Activated CD4-positive, alpha-beta T cell treated with anti-CD3 and anti-CD28 coated beads for 24 hours (primary cell): ENCODE measurements at regions not wholly inside any gene's neighbourhood (a gene's known extent, or its start where the extent isn't known, plus 50 kb on each side); places are given as distances from the start of the nearest gene placed in this dataset.
"Not testable (repeated sequence)": the region's sequence is repeated elsewhere in the genome, so short reads cannot be mapped to it uniquely, and the experiment has no call there.

ENCODE experiments used
- DNase-seq, 2 donors: peaks; one replicate each; pipeline ENCODE4 v3.0.0-alpha.2; 2020; ENCODE audit warnings: low read depth in 2 of 2

DNA sequence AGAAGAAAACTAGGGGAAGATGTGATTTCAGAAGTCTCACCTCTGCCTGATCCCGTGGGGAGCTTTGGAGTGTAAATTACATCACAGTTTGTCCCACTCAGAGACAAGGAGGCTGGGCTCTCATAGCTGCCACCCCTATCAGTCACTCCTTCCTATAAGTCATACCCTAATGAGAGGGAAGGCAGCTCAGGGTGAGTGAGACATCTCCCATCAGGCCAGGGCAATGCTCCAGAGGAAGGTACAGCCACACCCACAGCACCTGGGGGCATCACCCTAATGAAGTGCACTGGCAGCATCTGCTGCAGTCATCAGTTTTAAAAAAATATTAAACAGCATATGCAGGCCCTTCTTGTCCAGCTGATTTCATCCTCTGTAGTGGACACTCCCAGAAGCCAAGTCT is 223.1 kb upstream of the NBPF12 start:
- DNase-seq, result not testable (repeated sequence)

DNA sequence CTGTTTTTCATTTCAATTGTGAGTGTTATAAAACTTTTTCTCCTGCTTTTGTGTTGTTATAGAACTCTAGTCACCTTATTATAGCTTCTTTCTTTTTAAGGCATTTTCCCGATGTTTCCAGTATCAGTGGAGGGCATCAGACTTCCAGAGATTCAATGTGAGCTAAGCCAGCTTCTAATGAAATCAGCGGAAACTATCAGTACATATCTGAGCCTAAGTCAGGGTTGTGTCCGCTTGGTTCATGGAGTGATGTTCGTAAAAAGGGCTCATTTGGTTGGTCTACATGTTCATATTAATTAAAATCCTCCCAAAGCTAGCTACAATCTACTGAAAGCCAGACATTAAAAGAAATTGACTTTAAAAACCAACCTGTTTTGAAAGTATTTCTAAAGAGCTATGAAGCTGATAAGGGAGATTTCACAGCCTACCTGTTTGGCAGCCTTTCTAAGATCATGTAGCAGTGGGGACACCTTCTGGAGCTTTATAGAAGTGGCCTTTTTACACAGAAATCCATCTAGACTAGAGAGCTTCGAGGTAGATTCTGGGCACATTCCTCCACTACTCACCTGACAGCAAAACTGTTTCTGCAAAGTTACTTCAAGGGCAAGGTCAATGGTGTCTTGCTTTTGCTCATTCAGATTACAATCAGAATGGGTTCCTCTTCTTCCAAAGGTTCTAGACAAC is 227.1 kb upstream of the NBPF12 start:
- DNase-seq, result not testable (repeated sequence)

DNA sequence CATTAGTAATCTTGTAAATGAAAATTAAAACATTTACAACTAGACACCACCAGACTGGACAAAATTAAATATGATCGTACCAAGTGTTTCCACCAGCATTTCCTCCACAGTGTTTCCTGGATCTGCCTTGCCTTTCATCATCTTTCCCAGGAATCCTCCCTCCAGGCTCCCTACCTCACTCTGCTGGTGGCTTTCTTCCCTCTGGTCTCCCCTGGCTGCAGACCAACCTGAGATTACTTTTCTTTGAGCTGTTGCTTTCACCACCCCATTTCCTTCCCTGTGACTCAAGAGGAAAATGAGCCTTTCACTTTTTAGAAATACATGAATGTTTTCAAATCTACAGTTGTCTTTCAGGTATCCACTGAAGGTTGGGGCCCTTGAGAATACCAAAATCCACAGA is 228.8 kb upstream of the NBPF12 start:
- not testable (repeated sequence) for DNase-seq

DNA sequence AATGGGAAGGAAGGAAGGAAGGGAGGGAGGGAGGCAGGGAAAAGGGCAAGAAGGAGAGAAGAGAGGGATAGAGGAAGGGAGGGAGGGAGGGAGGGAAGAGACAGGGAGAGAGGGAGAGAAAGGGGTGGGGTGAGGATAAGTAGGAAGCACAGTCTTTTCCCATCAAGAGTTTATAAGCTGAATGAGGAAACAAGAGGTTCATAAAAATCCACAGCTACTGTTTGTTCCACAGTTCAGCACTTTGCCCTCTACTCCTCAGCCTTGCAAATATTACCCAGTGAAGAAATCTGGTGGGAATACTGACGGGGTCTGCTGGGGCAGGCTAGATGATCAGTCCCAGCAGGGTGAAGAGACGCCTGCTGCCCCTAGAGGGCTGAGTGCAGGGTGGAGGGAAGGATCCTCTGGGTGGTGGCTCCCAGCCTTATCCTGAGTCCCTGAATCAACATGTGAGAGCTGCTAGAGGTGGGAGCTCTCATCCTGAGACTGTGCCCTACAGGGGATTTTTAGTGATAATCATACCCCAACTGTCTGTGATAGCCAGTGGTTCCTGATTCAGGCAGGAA is 233.9 kb upstream of the NBPF12 start:
- DNase-seq, result not testable (repeated sequence)

DNA sequence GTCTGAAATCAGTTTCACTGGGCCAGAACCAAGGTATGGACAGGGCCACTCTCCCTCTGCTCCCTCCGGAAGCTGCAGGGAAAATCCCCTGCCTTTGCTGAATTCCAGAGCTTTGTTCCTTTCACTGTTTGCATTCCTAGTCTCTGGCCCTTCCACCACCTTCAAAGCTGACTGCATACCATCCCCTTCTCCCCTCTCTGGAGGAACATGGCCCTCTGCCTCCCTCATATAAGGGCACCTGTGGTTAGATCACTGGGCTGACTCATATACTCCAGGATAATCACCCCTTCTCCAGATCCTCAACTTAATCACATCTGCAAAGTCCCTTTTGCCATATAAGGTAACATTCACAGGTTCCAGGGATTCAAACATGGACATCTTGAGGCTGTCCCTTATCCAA is 236.8 kb upstream of the NBPF12 start:
- DNase-seq, result not testable (repeated sequence)

DNA sequence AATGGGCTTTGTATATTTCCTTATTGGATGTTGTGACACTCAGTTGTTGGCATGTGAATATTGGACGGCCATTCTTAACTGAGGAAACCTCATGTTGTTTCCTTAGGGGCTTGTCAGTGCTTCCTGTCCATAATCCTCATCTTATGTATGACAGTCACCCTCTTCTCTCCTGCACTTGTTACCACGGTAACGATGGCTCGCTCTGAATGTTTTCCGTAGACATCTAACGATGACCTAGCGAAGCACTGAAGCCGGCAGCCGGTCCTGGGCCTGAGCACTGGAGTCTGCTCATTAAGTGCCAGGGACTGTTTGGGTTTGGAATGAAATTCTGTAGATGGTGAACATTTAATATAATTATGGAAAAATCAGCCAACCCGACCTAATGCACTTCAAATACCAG is 242.7 kb upstream of the NBPF12 start:
- not testable (repeated sequence) for DNase-seq

DNA sequence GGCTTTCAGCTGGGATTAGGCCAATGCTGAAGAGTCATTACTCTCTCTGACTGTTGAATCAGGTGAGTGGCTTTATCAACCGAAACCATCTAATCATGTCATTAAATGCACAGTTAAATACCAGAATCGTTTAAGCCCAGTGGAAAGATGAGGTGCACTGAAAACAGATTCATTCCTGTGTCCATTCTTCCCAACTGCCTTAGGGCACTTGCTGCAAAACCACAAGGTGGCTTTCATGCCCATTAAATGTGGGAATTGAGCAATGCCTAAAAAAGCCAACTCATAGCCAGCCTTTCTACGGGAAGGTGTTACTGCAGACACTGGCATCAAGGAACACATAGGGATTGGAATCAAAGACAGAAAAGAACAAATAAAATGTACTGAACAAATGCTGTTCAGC is 246.3 kb upstream of the NBPF12 start:
- DNase-seq, result not testable (repeated sequence)

DNA sequence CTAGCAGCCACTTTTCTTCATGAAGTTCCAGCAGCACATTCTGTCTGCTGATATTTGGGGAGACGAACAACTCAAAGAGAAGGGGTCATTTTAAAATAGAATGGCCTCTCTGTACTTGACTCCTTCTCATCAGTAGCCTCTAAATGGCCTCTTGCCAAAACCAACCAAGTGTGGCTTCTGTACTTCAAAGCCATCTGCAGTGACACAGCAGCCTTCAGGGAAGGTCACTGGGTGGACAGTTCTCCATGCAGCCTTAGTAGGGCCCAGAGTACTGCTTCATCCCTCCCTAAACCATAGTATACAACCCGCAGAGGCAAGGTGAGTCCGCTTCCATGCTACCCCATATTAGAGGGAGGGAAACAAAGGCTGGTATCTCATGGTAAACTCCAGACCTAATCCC is 249.2 kb upstream of the NBPF12 start:
- not testable (repeated sequence) for DNase-seq

DNA sequence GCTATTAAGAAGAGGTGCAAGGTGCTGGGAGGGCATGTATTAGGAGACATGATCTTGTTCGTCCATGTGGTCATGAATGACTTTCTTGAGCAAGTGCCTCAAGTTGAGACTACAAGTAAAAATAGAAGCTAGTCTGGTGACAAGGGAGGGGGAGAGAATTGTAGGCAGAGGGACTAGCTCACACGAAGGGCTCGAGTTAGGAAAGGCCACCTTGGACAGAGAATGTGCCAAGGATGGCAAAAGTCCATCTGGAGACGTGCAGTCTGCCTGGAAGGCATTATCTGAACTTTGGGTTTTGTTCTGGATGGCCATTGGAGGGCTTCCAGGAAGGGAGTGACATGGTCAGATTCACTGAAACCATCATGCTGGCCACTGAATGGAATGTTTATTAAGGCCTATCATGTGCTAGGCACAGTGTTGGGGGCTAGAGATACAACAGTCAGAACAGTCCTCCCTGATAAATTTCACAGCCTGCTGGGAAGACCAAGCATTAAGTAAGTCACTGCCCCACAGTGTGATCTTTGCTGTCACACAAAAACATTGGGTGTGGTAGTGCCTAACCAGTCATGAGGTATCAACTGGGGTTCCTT is 251.3 kb upstream of the NBPF12 start:
- not testable (repeated sequence) for DNase-seq

DNA sequence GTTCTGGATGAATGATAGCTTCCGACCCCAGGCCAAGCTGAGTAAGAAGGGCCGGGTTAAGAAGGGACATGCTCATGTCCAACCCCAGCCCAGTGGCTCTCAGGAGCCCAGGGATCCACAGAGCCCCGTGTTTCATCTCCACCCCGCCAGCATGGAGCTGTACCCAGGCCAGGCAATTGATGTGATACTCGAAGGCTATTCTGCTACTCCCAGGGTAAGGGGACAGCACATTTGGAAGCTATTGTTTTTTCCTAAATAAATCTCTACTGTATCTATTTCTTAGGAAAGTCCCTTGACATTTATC is 255.0 kb upstream of the NBPF12 start:
- not testable (repeated sequence) for DNase-seq

DNA sequence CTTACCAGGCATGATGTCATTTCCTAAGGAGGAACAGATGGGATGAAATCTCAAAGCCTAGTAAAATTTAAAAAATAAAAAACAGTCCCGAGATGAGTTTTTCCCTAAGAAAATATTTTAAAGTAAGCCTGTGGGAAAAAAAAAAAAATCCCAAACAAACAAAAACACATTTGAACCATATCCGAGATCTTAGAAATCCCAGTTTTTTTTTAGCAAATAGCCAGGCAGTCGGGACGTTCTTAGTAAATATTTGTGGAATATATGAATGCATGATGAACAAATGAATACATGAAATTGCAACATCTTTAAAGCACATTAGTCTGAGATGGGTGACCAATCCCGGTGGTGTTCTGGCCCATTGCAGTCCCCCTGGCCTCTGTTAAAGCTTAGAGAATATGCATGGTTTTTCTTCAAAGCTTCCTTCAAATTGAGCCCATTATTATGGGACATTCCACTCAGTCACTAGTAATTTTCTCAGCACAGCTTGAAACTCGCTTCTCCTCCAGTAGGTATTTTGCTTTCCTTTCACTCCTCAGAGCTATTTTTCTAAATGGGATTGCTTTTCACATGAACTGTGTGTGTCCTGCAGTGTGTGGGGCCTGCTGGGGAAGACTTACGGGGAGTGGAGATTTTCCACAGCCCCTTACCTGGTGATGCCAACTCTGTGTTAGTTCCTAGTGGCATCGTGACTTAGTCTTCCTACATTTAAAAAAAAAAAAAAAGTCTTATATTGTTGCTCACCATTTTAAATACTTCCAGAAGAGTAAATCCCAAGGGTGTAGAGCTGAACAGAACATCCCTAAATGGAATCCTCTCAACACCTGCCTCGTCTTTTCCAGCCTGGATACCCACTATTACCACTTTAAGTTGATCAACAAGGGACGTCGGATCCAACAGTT is 255.6 kb upstream of the NBPF12 start:
- DNase-seq, result not testable (repeated sequence)

DNA sequence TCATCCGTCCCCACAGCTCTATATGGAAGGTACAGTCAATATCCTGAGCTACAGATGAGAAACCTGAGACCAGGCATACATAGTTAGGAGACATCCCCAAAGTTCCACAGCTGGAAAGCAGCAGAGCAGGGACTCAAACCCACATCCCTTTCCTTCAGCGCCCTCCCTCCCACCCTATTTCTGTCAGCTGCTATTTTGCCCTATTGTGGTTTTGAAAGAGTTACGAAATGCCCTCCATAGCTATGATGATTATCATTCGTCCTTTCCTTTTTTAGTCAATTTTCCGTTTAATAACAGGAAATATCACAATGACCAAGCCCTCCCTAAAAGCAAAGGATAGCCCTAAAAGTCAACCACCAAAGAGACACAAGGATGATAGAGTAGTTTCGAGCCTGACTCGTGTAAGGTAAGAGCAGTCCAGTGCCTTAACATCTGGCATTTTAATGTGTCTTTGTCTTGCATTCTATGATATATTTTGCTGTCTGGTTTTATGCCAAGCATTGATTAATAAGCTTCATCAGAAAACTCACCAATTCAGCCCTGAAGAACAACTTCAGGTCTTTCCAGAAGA is 264.3 kb upstream of the NBPF12 start:
- not testable (repeated sequence) for DNase-seq

DNA sequence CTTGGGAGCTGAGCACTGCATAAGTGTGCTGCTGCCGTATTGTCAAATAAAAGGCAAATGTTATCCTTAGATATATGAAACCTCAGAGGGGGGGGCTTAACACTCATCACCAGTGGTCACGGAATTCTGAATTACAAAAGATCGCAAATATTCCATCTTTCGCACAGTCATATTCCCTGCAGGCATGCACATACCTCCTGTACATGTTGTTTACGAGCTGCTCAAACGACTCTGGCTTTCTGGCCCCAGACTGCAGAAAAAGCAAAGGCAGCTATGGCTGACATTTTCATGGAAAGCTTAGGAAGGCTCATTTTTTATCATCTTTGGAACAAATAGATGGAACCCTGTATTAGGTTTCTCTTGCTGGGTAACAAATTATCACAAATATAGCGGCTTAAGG is 265.5 kb upstream of the NBPF12 start:
- DNase-seq, result not testable (repeated sequence)

DNA sequence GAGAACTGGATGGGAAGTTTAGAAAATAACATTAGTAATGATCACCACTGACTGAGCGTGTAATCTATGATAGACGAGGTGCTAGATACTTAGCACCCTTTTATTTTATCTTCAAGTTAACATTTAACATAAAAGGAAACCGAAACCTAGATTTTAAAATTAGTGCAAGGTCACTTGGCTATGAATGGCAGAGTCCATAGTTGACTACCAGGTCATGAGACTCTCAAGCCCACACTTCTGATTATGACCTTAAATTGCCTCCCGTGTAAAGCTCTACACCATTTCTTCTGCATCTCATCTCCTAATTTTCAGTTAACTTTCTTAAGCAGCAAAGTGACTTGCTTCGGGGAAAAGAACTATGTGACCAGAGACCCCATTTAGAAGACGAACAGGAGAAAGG is 266.5 kb upstream of the NBPF12 start:
- DNase-seq, result not testable (repeated sequence)

DNA sequence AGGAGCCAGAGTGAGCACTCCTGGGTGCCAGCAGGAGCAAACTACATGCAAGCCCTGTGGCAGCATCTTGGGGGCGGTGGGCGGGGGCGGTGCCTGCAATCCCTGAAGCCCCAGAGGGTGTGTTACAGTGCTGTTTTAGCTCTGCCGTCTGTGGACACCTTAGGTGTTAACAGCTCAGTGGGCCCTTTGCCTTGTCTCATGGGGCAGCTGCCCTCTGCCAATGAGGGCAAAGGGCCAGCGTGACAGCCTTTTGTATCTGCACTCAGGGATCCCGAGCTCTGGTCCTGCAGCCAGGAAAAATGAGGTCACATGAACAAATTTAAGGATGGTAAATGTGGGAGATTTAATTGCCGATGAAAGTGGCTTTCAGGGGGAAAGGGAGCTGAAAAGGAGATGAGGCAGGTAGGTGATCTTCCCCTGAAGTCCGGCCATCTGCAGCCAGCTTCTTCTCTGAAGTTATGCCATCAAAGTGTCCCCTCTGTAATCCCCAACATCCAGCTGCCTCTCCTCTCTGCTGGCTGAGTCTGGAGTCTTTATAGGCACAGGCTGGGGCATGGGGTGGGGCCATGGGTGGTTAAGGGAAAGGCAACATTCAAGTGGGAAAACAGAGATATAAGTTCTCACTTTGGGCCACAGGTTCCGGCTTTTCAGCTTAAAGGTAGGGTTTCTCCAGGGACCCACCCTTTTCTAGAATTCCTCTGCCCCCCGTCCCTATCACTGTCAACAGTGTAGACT is 267.1 kb upstream of the NBPF12 start:
- not testable (repeated sequence) for DNase-seq

DNA sequence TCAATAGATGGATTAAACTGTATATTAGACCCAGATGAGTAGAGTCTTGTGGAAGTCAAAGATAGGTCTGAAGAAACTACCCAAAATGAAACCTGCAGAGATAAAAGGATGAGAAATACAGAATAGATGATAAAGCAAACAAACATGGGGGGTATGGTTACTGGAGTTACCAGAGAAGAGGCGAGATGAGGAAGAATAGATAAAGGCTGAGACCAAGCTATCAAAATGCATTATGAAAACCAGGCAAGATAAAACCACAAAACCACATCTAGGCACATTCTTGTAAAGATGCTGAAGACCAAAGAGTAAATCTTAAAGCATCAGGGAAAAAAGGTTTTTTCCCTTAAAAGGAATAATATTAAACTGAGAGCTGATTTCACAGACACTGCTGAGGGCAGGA is 271.8 kb upstream of the NBPF12 start:
- DNase-seq, result not testable (repeated sequence)

DNA sequence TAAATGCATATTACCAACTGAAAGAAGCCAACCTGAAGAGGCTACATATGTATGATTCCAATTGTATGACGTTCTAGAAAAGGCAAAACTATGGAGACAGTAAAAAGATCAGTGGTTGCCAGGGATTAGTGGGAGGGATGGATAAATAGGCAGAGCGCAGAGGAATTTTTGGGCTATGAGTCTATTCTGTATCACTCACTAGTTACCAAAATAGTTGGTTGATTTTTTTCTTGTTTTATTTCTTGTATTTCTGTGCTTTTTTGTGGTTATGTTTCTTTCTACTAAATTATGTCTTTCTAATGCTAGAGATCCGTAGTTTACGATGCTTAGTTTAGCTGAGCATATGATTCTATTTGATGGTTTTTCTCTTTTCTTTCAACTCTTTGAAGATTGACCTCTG is 277.9 kb upstream of the NBPF12 start:
- DNase-seq, result not testable (repeated sequence)

DNA sequence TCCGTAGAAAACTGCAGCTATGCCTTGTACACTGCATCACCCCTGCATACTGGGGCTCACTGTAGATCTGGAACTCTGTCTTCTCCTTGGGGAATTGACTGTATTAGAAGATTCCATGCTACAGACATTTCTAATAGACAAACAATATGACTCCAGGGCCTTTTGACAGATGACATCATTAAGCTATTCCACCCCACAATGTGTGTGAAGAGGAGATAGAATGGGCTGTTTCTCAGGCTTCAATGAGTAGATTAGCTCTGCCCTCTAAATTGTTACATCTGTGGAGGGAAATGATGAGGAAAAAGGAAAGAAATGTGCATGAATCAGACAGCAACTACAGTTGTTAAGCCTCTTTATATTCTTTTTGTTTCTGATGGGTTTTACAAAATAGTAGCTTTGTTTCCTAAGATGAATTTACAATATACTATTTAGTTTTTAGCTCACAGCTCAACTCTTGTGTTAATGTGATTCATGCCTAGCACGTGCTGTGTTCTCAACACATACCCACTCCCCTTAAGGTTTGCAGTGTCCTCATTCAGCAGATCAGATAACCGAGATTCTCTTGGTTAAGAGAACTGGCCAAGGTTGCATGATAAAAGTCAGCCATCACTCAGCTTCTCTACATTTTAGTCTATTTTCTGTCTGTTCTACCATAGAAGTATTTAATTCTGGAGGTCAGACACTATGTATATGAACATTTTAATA is 281.6 kb upstream of the NBPF12 start:
- not testable (repeated sequence) for DNase-seq

DNA sequence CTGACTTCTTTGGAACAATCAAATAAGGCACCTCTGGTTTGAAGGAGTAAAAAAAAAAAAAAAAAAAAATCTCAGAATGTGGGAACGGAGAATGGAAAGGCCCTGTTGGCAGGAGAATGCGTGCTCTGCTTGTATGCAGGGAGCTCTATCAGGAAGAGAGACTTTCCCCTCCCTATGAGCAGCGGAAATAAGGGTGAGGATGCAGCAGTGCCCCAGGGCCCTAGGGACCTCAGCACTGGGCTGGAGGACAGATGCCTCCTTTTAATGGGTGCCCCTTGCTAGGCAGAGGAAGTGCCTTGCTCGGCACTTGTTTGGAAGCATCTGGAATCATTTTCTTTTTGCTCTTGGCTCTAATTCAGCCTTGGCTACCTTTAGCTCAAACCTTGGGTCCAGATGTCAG is 283.4 kb upstream of the NBPF12 start:
- not testable (repeated sequence) for DNase-seq

DNA sequence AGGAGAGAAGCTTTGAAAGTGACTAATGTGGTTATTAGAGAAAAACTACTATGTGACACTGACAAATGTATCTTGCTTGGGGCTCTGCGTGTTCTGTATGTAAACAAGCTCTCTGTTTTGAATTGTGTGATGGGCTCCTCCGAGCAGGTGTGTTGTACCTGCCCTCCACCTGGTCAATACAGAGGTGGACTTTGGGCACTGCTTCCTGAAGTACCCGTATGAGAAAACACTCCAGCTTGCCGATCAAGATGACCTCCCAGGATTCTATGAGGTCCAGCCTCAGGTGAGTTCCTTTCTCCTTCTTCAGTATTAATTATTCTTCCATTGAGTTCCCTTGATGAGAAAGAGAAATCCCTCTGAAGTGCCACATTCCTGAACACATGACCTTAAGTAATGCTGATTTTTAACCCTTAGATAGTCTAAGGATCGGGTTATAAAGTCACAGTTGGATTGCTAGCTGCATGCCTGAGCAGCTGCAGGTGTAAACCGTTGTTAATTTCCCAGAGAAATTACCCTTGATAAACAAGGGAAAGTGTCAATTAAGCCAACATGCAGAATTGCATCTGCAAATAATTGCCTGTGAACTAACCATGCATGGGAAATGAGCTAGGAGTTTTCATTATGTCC is 292.0 kb upstream of the NBPF12 start:
- DNase-seq, result not testable (repeated sequence)
